Esophagus muscularis mucosa (tissue), 4 donors: ENCODE measurements at regions not wholly inside any gene's neighbourhood (a gene's known extent, or its start where the extent isn't known, plus 50 kb on each side); places are given as distances from the start of the nearest gene placed in this dataset.

Experiments
- EP300 ChIP-seq: sonication (generic); formaldehyde crosslinking; IDR thresholded peaks from one replicate; pipeline ENCODE4 v1.6.1; 2017; ENCODE audit warnings: antibody characterized with exemption
- POLR2A ChIP-seq: fragments of 450-650 bp; IDR thresholded peaks from one replicate; pipeline ENCODE4 v1.6.1; 2017; ENCODE audit warnings: antibody characterized with exemption, moderate library complexity, mild to moderate bottlenecking, low read depth
- POLR2AphosphoS5 ChIP-seq, 2 donors: sonication (generic); formaldehyde crosslinking; IDR thresholded peaks; one replicate each; pipeline ENCODE4 v1.6.1; 2017; ENCODE audit warnings: antibody characterized with exemption in 2 of 2
- TF ChIP-seq, protein P1 (sequence below), 3 experiments: fragments of 200-600 bp in 2 of 3; fragments of 450-650 bp in 1 of 3; sonication (generic) in 2 of 3; IDR thresholded peaks; one replicate each; pipeline ENCODE4 v1.5.1; 2017 to 2019; ENCODE audit warnings: antibody characterized with exemption in 3 of 3, mild to moderate bottlenecking in 2 of 3, moderate library complexity in 1 of 3

DNA sequence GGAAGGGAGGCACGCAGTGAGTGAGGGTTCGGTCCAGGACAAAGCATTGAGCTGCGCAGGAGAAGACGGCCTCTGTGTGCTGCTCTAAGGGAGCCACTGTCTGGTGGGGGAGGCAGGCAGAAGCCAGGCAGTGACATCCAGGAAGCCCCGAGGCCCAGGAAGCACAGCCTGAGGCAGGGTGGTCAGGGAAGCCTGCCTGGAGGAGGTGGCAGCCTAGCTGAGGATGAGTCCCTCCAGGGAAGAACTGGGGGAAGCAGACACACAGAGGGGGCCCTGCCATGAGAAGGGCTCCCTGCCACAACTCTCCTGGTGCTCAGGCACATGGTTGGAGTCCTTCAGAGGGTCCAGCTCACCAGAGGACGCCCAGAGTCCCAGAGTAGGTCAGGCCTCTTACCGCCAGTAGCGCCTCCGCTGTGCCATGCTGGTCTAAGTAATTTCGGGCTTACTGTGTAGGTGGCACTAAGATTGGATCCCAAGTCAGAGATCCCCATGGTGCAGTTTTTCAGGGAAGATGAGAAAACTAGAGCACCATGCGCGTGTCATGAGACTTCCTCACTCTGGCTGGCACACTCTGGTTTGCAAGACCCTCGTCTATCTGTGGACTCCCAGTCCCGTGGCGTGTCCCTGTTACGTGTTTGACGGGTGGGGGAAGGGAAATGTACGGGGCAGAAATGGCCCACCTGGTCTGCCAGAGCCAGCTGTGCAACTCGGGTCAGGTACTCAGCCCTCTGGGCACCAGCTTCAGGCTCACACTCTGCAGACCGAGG lies 887.2 kb downstream of the BRD1 start:
- TF ChIP-seq POLR2A (no peak), EP300 (no peak), POLR2AphosphoS5 (IDR thresholded peaks at IDR 0.05) (no peak)
- TF ChIP-seq, protein P1, sequence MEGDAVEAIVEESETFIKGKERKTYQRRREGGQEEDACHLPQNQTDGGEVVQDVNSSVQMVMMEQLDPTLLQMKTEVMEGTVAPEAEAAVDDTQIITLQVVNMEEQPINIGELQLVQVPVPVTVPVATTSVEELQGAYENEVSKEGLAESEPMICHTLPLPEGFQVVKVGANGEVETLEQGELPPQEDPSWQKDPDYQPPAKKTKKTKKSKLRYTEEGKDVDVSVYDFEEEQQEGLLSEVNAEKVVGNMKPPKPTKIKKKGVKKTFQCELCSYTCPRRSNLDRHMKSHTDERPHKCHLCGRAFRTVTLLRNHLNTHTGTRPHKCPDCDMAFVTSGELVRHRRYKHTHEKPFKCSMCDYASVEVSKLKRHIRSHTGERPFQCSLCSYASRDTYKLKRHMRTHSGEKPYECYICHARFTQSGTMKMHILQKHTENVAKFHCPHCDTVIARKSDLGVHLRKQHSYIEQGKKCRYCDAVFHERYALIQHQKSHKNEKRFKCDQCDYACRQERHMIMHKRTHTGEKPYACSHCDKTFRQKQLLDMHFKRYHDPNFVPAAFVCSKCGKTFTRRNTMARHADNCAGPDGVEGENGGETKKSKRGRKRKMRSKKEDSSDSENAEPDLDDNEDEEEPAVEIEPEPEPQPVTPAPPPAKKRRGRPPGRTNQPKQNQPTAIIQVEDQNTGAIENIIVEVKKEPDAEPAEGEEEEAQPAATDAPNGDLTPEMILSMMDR (IDR thresholded peaks at IDR 0.05), result no peak
